ENCODE measurements at regions not wholly inside any gene's neighbourhood (a gene's known extent, or its start where the extent isn't known, plus 50 kb on each side); places are given as distances from the start of the nearest gene placed in this dataset.

DNA sequence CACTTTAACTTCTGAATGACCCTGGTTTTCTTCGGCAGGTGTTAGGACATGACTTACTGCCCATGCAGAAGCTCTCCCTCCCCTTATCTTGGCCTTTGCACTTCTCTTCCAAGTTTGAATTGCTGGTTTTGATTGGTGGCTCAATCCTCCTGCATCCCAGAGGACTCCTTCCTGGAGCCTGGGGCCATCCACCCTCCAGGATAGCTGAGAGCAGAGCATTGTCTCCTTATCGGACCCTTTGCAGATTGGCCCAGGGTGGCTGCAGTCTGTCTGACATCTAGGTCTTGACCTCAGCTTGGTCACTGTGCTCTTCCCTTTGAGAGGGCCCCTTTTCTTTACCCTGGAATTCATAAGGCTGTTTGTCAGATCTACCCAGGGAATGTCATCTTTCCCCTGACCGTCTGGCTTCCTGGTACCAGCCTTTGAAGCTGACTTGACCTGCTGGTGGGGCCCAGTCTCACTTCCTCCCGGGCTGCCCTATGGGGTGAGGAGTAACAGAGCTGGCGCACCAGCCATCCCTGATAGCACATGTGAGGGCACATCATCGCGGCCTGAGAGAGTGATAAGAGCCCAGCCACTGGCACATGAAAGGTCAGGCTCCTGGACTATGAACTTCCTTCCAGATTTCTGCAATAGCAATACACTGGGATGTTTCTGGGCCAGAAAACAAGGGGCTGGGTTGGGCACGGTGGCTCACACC is 172.9 kb upstream of the UBL3 start:
- no peaks in the 10 kb centered on the region for H3K9me2 ChIP-seq (ENCODE audit: insufficient read depth)
- ChIA-PET POLR2A (ENCODE audit: unreplicated experiment) (interaction anchor here (0.6 kb wide), 1 partner anchor 20 kb away, joined by 5 read pairs; no protein-coding TSS in a partner anchor), CTCF (interaction anchor here (0.6 kb wide), 1 partner anchor 100 kb away, joined by 10 read pairs; no protein-coding TSS in a partner anchor)
- H3K27ac ChIP-seq: peak overlapping the region; percentile 94
- no peaks in the 10 kb centered on the region for H3K27me3 ChIP-seq (ENCODE audit: insufficient read depth, low read depth)
- no peak overlapping the region for H3K4me3 ChIP-seq
- H3F3A ChIP-seq (ENCODE audit: insufficient read depth, low read depth): peaks cover 25% of the 10 kb centered on the region
- BruUV-seq (replicated peaks): no TSS peak
- DNase-seq: no peak
- no peaks in the 10 kb centered on the region for H3K79me2 ChIP-seq (ENCODE audit: low read depth)
- no peak for TF ChIP-seq CTCF (conservative IDR thresholded peaks at IDR 0.05)
- no peak overlapping the region for H2AFZ ChIP-seq
- intact Hi-C loops (cut with micrococcal nuclease; ENCODE audit: unreplicated experiment): loop anchor here (2.0 kb wide), 2 partner anchors 85 to 99 kb away; no protein-coding TSS in a partner anchor
- no peaks in the 10 kb centered on the region for H4K20me1 ChIP-seq (ENCODE audit: insufficient read depth)
- H3K9me3 ChIP-seq (ENCODE audit: insufficient read depth, low read depth): no peaks in the 10 kb centered on the region
- H3K4me1 ChIP-seq (replicated peaks; ENCODE audit: insufficient read depth): peaks cover 41% of the 10 kb centered on the region
- H3K4me2 ChIP-seq: peak overlapping the region; percentile 59
- H3K36me3 ChIP-seq (ENCODE audit: low read depth): no peaks in the 10 kb centered on the region

DNA sequence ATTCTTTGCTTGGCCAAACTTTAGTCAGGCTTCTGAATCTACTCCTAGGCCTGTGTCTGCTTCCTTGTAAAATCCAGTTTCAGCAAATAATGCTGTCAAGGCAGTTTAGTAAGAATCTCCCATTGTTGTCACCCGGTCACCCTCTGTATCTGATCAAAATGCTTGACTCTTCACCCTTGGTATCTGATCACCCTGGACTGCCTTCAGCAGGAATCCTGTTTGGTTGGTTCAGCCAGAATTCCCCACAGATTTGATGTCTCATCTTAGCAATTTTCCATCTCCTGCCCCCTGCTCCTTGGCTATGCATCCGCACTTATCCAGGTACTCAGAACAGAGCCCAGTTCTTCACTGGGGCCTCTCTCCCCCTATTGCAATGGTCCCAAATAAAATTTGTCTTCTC is 172.4 kb upstream of the UBL3 start:
- Histone ChIP-seq H3K27me3 (ENCODE audit: insufficient read depth, low read depth) (no peaks in the 10 kb centered on the region), H3K27ac (peak overlapping the region; percentile 94), H3K9me2 (ENCODE audit: insufficient read depth) (no peaks in the 10 kb centered on the region), H3K4me3 (no peak overlapping the region), H4K20me1 (ENCODE audit: insufficient read depth) (no peaks in the 10 kb centered on the region), H3F3A (ENCODE audit: insufficient read depth, low read depth) (peaks cover 25% of the 10 kb centered on the region), H3K9me3 (ENCODE audit: insufficient read depth, low read depth) (no peaks in the 10 kb centered on the region), H3K4me2 (peak overlapping the region; percentile 59), H2AFZ (0 out of 2 replicates have a peak overlapping the region, but pooled peaks have one; percentile 17), H3K36me3 (ENCODE audit: low read depth) (no peaks in the 10 kb centered on the region), H3K79me2 (ENCODE audit: low read depth) (no peaks in the 10 kb centered on the region), H3K4me1 (replicated peaks; ENCODE audit: insufficient read depth) (peaks cover 41% of the 10 kb centered on the region)
- POLR2A ChIA-PET (ENCODE audit: unreplicated experiment): interaction anchor here (0.6 kb wide), 1 partner anchor 20 kb away, joined by 5 read pairs; no protein-coding TSS in a partner anchor
- CTCF ChIA-PET: no interaction called here
- intact Hi-C loops (cut with micrococcal nuclease; ENCODE audit: unreplicated experiment): loop anchor here (2.0 kb wide), 2 partner anchors 86 to 98 kb away; no protein-coding TSS in a partner anchor
- TF ChIP-seq EZH2 (IDR thresholded peaks at IDR 0.05; ENCODE audit: low read depth) (no peak), CTCF (conservative IDR thresholded peaks at IDR 0.05) (no peak)
- peak; percentile 55 to 93 for DNase-seq
- BruUV-seq (replicated peaks): no TSS peak

DNA sequence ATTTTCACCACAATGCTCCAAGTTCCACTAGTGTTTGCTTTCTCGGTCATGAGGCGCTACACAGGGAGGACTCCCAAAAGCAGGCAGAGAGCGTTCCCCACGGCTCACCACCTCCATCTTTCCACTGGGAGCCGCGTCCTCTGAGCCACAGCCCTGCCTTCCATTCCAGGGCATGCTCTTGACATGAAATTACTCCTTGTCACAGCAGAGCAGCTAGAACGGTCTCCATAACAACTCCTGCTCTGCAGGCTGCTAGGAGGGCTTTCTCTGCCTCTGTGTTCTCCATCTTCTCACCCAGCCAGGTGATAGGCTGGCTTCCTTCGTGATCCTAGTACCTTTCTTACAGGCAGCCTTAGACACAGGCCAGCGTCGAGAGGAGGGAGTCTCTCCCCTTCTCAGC is 171.8 kb upstream of the UBL3 start:
- H3K9me3 ChIP-seq (ENCODE audit: insufficient read depth, low read depth): no peaks in the 10 kb centered on the region
- H3K4me1 ChIP-seq (replicated peaks; ENCODE audit: insufficient read depth): peaks cover 41% of the 10 kb centered on the region
- H3K4me2 ChIP-seq: peak overlapping the region; percentile 59; the same call in 1 of the 2 replicates
- no peaks in the 10 kb centered on the region for H3K27me3 ChIP-seq (ENCODE audit: insufficient read depth, low read depth)
- H3K9me2 ChIP-seq (ENCODE audit: insufficient read depth): no peaks in the 10 kb centered on the region
- 0 out of 2 replicates have a peak overlapping the region, but pooled peaks have one; percentile 17 for H2AFZ ChIP-seq
- POLR2A ChIA-PET (ENCODE audit: unreplicated experiment): no interaction called here
- no peaks in the 10 kb centered on the region for H4K20me1 ChIP-seq (ENCODE audit: insufficient read depth)
- CTCF ChIA-PET: no interaction called here
- H3F3A ChIP-seq (ENCODE audit: insufficient read depth, low read depth): peaks cover 25% of the 10 kb centered on the region
- H3K4me3 ChIP-seq: no peak overlapping the region
- DNase-seq: no peak
- peak overlapping the region; percentile 94 for H3K27ac ChIP-seq
- no peaks in the 10 kb centered on the region for H3K79me2 ChIP-seq (ENCODE audit: low read depth)
- TF ChIP-seq EZH2 (IDR thresholded peaks at IDR 0.05; ENCODE audit: low read depth): no peak
- no peak for TF ChIP-seq CTCF (conservative IDR thresholded peaks at IDR 0.05)
- H3K36me3 ChIP-seq (ENCODE audit: low read depth): no peaks in the 10 kb centered on the region
- intact Hi-C loops (cut with micrococcal nuclease; ENCODE audit: unreplicated experiment): loop anchor here (2.0 kb wide), 2 partner anchors 87 to 97 kb away; no protein-coding TSS in a partner anchor
- TSS peak; percentile 57 for BruUV-seq (replicated peaks)

Measured in PC-9 (cell line).